ENCODE measurements at regions not wholly inside any gene's neighbourhood (a gene's known extent, or its start where the extent isn't known, plus 50 kb on each side); places are given as distances from the start of the nearest gene placed in this dataset.

- peaks cover 0 to 42% (median 21%) of the 10 kb centered on the region in 4 donors for H3K4me1 ChIP-seq
- WGBS, 2 donors, result 30 to 31% methylated on average over 12 of the region's 12 CpGs
- no peak for TF ChIP-seq POLR2A (IDR thresholded peaks at IDR 0.05)
- TF ChIP-seq CTCF (IDR thresholded peaks at IDR 0.05), result no peak
- TF ChIP-seq EP300 (IDR thresholded peaks at IDR 0.05), result no peak
- peak overlapping the region; percentile 77 to 99 (median 96) for H3K27ac ChIP-seq
- H3K27me3 ChIP-seq, result no peaks in the 10 kb centered on the region
- no peaks in the 10 kb centered on the region for H3K9me3 ChIP-seq
- H3K36me3 ChIP-seq, result no peaks in the 10 kb centered on the region
- H3K4me3 ChIP-seq, result peak overlapping the region; percentile 49 to 62 (median 58)
- no peak for DNase-seq (ENCODE audit: low spot score in 2 of 2)
Observed at GRCh38 chr1:58902830-58903513, 119.1 kb upstream of the JUN start.

DNA sequence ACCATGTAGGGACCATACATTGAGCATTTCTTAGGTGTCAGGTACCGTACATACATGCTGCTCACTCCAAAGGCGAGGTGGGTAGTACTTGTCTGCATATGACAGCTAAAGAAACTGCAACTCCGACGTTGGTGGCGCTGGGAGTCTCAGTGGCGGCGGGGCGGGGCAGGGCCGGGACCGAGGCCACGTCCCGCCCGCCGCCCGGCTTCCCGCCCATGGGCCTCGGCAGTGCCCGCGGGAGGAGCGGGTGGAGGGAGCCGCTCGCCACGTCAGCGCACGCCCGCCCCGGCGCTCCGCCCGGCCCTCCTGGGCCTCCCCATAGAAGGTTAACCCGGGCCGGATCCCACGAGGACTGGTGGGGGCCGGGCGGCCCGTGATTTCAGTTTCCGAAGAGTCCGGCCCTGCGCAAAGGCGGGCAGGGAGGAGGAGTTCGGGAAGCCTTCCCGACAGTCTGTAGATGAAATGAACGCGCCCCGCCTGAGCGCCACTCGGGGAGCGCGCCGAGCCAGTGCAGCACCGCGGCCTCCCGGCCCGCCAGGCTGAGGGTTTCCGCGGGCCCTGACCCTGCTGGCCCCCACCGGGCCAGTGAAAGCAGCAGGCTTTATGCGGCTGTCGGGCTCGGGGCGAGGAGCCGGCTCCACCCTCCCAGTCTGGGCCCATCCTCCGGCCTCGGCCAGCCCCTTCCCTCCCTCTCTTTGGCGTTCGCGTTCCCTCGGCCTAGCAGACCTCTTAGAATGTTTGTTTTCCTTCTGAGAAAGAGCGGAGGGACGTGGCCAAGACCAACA, 119.9 kb upstream of the JUN start:
- Histone ChIP-seq H3K36me3 (no peaks in the 10 kb centered on the region), H3K4me1 (peaks cover 0 to 46% (median 21%) of the 10 kb centered on the region in 4 donors), H3K27ac (peak overlapping the region; percentile 77 to 99 (median 96)), H3K4me3 (peak overlapping the region; percentile 49 to 62 (median 58)), H3K27me3 (no peaks in the 10 kb centered on the region), H3K9me3 (no peaks in the 10 kb centered on the region)
- DNase-seq (ENCODE audit: low spot score in 2 of 2), result peak; percentile 89 to 91
- TF ChIP-seq EP300 (IDR thresholded peaks at IDR 0.05) (peak; percentile 72 to 97), CTCF (IDR thresholded peaks at IDR 0.05) (peak in 2 of 5 experiments; percentile 32 to 55), POLR2A (IDR thresholded peaks at IDR 0.05) (peak; percentile 87 to 93)
- WGBS, 2 donors, result 0 to 3% methylated on average over 19 to 30 of the region's 70 CpGs

- no peak for DNase-seq (ENCODE audit: low spot score in 2 of 2)
- no peaks in the 10 kb centered on the region for H3K36me3 ChIP-seq
- no peaks in the 10 kb centered on the region for H3K27me3 ChIP-seq
- peak overlapping the region; percentile 77 to 99 (median 96) for H3K27ac ChIP-seq
- TF ChIP-seq CTCF (IDR thresholded peaks at IDR 0.05), result no peak
- no peak for TF ChIP-seq POLR2A (IDR thresholded peaks at IDR 0.05)
- no peak for TF ChIP-seq EP300 (IDR thresholded peaks at IDR 0.05)
- H3K4me3 ChIP-seq, result peak overlapping the region; percentile 49 to 62 (median 58)
- H3K9me3 ChIP-seq, result no peaks in the 10 kb centered on the region
- H3K4me1 ChIP-seq, result peaks cover 0 to 42% (median 19%) of the 10 kb centered on the region in 4 donors
- WGBS, 2 donors, result 59 to 62% methylated on average over 8 of the region's 8 CpGs
Observed at GRCh38 chr1:58904299-58905125, 120.7 kb upstream of the JUN start.

- 70 to 72% methylated on average over 3 of the region's 3 CpGs for WGBS, 2 donors
- Histone ChIP-seq H3K4me3 (no peak overlapping the region), H3K27ac (peak overlapping the region in 3 of 4 donors; percentile 96 to 99 (median 96)), H3K9me3 (no peaks in the 10 kb centered on the region), H3K4me1 (peaks cover 0 to 36% (median 14%) of the 10 kb centered on the region in 4 donors), H3K36me3 (no peaks in the 10 kb centered on the region), H3K27me3 (no peaks in the 10 kb centered on the region)
- no peak for DNase-seq (ENCODE audit: low spot score in 2 of 2)
- TF ChIP-seq EP300 (IDR thresholded peaks at IDR 0.05) (no peak), CTCF (IDR thresholded peaks at IDR 0.05) (no peak), POLR2A (IDR thresholded peaks at IDR 0.05) (no peak)
Observed at GRCh38 chr1:58905126-58905490, 121.3 kb upstream of the JUN start.

All from tibial nerve (tissue), 4 donors.